Glomerular visceral epithelial cell (primary cell): ENCODE measurements at regions not wholly inside any gene's neighbourhood (a gene's known extent, or its start where the extent isn't known, plus 50 kb on each side); places are given as distances from the start of the nearest gene placed in this dataset.
"Not testable (repeated sequence)": the region's sequence is repeated elsewhere in the genome, so short reads cannot be mapped to it uniquely, and the experiment has no call there.

Experiments
- DNase-seq: peaks from one replicate; pipeline ENCODE4 v3.0.0-alpha.2; 2016; ENCODE audit errors: extremely low spot score

DNA sequence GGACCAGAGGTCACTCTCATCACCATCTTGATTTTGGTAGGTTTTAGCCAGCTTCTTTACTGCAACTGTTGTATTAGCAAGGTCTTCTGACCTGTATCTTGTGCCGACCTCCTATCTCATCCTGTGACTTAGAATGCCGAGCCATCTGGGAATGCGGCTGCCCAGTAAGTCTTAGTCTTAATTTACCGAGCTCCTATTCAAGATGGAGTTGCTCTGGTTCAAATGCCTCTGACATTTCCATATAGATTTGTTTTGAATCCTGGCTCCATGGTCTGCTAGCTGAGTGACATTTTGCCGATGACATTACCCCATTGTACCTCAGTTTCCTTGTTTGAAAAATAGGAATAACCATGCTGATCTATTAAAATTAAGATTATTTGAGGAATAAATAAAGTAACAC is 193.9 kb upstream of the HMCN1 start:
- DNase-seq = no peak

DNA sequence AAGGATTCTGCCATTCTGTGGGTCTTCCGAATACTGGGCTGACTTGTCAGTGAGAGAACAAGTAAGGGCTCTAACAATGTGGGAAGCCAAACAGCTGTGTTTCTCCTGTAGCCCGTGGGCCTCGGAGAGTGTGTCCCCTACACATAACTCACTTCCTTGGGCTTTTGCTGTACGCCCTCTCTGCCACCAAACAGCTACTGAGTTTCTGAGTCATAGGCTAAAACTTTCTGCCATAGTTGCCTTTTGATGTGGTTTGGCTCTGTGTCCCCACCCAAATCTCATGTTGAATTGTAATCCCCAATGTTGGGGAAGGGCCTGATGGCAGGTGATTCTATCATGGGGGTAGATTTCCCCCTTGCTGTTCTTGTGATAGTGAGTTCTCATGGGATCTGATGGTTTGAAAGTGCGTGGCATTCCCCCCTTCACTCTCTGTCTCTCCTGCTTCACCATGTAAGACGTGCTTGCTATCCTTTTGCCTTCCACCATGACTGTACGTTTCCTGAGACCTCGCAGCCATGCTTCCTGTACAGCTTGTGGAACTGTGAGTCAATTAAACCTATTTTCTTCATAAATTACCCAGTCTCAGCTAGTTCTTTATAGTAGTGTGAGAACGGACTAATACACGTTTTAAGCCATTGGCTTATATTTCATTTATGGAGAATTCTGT is 194.8 kb upstream of the HMCN1 start:
- DNase-seq = no peak

GRCh38 chr1:185538309-185538898 is 195.8 kb upstream of the HMCN1 start:
- DNase-seq = not testable (repeated sequence)

DNA sequence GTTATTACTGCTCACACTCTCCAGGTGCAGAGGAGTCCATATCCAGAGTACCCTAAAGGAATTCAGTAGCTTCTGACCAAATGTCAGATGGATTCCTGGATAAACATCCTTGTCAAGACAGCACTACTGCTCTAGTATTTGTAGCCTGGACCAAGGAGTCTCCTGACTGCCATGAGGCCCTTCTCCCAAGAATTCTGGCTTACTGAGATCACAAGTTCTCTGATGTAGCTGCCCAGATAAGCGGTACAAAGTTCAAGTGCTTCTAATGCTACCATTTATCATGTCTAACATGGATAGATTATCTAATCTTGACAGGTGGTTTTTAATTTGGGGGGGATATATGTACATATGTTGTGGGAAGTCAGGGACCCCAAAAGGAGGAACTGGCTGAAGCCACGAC is 196.6 kb upstream of the HMCN1 start:
- no peak for DNase-seq

DNA sequence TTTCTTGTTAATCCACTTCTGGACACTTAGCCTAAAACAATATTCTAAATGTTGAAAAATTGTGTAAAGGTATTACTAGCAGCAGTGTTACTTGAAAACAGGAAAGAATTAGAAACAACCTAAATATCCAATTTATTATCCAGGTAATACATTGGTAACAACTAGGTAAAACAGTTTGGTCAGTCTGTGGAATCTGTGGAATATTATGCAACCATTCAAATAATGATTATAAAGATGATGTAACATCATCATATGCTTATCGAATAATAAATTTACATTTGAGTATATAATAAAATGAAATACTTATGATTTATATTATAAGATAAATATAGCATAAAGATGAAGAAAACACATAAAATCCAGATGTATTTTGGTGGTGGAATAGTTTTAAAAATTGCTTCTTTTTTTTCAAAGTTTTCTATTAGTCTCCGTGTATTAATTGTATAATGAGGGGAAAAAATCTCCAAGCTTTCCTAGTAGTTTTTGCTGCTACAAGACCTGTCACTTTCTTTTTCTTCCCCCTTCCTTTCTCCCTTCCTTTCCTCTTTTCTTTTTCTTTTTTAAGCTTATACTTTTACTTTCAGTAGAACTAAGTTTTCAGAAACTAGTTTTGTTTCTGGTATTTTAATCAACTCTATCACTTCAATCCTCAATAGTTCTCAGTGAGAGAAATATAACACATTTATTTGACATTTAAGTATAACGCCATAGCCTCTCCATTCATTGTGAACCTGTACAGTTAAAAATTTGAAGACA is 197.8 kb upstream of the HMCN1 start:
- DNase-seq = no peak

GRCh38 chr1:185535621-185536020 is 198.6 kb upstream of the HMCN1 start:
- no peak for DNase-seq

GRCh38 chr1:185534801-185535200 is 199.4 kb upstream of the HMCN1 start:
- DNase-seq = no peak

GRCh38 chr1:185533596-185533995 is 200.6 kb upstream of the HMCN1 start:
- no peak for DNase-seq

DNA sequence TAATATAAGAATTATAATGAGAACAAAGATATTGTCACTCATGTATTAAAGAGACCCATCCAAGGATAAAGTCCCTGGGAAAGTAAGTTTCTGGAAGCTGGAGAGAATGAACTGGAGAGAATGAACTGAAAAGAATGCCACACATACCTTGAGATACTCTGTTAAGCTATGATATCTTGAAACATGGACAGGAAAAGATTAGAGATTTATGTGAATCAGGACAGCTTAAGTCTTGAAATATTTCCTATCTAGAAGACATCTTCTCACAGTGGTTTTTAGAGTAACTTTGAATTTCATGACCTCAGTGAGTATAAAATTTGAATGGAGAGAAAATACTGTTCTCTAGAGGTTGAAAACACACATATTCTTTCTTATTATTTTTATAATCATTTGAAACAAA is 201.3 kb upstream of the HMCN1 start:
- DNase-seq = no peak

DNA sequence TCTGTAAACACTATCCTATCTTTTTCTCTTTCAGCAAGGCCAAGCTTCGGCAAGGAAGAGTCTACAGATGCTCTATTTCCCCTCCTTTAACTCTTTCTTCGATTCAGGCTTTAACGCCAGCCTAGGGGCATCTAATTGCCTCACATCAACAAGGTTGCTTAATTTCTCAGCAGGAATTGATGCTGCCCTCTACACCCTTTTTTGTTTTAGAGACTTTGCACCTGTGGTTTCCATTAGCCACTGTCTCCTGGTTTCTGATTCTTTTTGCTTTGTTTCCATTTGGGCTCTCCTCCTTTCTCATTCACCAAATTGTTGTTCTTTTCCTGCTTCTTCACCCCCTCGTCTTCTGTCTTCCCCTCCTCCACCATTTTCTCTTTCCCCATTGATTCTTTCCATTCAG is 202.4 kb upstream of the HMCN1 start:
- no peak for DNase-seq

DNA sequence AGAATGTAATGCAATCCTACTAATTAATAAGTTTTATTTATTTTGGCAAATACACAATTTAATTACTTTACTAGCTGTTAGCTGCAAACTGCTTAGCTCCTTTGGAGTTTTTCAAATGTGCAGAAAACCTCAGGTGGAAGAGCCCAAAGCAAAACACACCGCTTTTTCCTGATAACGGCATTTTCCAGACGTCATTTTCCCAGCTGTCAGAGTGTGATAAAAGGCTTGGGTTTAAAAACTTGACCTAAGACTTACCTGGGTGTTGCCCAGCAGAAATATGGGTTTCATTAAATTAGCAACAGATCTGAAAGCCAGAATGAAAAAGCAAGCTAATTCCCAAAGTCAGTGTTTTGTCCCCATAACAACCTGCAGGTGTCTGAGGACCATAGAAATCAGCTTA is 204.0 kb upstream of the HMCN1 start:
- DNase-seq = no peak

DNA sequence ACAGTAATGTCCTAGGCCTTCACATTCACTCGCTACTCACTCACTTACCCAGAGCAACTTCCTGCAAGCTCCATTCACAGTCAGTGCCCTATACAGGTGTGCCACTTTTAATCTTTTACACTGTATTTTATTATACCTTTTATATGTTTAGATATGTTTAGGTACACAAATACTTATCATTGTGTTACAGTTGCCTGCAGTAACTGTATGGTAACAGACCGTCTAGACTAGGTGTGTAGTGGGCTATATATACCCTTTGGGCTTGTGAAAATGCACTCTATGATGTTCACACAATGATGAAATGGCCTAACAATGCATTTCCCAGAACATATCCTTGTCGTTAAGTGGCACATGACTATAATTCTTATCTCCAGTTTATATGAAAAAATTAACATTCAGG is 204.5 kb upstream of the HMCN1 start:
- no peak for DNase-seq

- DNase-seq = no peak
Measured at GRCh38 chr1:185528084-185528676, 206.0 kb upstream of the HMCN1 start.

DNA sequence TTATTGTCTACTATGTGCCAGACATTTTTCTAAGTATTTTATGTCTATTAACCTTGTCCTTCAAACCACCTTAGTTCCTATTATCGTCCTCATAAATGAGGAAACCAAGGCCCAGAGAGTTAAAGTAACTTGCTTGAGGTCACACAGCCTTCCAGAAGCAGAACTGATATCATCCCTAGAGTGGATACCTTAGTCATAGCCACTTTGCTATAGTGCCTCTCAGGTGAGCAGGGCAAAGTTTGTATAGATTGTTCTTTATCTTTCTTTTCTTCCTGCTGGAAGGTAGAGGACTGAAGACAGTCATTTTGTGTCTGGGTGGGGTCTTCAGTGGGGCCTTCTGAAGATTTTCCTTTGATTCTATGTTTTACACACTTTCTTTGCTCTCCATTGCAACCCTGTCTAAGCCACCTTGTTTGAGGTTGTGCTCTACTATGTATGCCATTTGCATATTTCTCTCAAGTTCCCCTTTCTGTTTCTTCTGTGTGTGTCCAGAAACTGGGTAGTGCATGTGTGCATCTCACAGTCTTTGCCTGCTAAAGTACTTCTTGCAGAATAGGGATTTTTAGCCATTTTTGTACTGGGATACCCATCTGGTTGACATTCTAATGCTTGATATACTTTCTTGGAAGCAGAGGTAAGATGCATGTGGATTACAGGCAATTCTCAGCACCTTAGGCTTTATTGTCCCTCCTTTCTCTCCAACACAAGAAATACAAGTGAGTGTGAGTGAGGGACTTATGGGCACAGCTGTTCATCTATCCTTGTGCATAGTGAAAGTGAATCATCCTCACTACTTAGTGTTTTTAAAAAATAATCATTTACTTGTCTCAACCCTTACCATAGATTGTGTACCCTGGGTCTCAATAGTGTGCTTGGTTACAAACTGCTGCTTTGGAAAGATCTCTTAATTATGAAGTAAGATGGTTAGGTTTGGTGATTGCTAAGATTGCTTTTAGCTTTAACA is 207.6 kb upstream of the HMCN1 start:
- DNase-seq = no peak

DNA sequence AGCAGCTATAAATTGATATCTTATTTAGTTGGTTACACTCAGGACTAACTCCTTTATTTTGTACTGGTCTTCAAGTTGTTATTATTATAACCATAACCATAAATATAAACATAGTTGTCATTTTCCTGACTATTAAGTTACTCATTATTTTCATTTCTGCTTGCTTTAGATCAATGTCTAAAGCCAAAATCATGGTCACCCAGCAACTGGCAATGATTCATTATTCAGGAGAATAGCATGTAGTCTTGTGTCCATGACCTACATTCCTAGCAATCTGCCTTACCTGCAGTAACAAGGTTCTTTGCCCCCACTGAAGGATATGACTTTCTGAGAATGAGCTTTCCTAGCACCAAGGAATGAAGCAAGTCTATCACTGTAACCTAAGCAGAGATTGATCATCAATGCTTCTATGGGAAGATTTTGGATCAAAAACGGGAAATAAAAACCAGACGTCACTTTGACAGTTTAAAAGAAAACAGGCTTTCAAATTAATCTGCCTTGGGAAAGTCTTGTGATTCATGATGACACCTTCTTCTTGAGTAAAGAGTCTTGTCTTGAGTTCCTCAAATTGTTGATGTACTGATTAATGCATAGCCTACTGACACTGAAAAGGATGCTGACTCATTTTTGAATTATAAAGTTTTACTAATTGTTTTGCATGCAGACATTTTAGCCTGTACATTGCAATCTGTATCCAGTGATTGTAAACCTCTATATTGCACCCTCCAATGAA is 203.3 kb upstream of the IVNS1ABP start:
- DNase-seq = no peak

GRCh38 chr1:185517808-185518419 is 200.9 kb upstream of the IVNS1ABP start:
- DNase-seq = no peak

- DNase-seq = not testable (repeated sequence)
Measured at GRCh38 chr1:185517301-185517700, 200.3 kb upstream of the IVNS1ABP start.

- DNase-seq = no peak
Measured at GRCh38 chr1:185515696-185516095, 198.7 kb upstream of the IVNS1ABP start.

DNA sequence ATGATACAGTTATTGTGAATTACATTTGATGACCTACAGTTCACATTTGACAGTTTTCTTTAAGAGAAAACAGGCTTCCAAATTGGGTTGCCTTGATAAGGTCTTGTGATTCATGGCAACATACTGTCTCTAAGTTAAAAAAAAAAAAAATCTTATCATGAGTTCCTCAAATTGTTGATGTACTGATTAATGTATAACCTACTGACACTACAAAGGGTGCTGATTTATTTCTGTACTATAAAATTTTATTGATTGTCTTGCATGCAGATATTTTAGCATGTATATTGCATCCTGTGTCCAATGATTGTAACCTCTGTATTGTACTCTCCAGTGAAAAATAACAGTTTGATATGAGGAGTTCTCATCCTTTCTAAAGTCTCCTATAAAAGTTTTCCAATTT is 197.3 kb upstream of the IVNS1ABP start:
- DNase-seq = no peak

DNA sequence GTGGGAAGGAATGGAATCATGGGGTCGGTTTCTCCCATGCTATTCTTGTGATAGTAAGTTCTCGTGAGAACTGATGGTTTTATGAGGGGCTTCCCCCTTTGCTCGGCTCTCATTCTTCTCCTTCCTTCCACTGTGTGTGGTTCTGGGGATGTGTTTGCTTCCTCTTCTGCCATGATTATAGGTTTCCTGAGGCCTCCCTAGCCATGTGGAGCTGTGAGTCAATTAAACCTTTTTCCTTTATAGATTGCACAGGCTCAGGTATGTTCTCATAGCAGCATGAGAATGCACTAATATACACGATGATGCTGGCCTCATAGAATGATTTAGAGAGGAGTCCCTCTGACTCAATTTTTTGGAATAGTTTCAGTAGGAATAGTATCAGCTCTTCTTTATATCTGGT is 195.4 kb upstream of the IVNS1ABP start:
- DNase-seq = no peak

- DNase-seq = no peak
Measured at GRCh38 chr1:185501099-185501498, 184.1 kb upstream of the IVNS1ABP start.
